WI38 (cell line): ENCODE measurements at regions not wholly inside any gene's neighbourhood (a gene's known extent, or its start where the extent isn't known, plus 50 kb on each side); places are given as distances from the start of the nearest gene placed in this dataset.

Experiments
- H3K4me3 ChIP-seq: 2 replicates; pipeline ENCODE4 v1.5.1; 2011; ENCODE audit warnings: low read depth, mild to moderate bottlenecking, control low read depth, low read length
- TF ChIP-seq, protein P1 (sequence below): IDR thresholded peaks from 2 replicates; pipeline ENCODE4 v1.5.1; 2012; ENCODE audit warnings: low read depth, mild to moderate bottlenecking, control low read depth, low read length

DNA sequence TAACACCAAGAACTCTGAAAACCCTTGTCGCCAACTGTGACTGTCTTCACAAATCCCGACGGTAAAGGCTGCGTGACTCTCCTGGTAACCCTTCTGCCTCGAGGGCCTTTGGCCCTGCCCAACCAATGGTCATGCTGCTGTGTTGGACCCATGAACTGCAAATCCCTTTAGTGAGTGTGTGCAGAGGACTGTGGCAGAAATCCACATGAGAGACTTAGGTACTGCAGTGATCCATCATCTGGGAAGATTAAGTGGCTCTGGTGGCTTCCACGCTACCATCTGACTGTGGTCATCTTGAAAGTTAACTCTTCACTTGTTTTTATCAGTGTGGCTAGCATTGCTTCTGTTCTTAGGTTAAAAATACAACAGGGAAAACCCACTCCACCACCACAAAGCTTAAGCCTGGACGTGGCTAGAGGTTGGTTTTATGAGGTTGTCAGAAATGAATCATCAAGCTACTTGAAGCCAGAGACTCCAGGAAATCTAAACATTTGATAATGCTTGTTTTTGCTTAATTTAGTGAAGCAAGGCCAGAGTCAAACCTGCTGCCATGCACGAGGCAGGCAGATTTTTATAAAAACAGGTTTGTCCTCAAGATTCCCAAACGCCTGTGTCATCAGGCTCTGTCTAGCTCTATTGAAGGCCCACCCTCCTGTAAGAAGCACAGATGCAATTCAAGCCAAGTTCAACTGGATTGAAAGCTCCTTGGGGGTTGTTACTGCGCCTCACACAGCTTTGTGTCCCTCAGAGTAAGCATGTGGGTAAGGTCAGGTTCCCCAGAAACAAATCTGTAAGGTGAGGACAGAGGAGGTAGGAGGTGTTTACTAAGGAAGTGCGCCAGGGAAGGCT is 52.7 kb upstream of the ERCC6L2 start:
- no peak overlapping the region for H3K4me3 ChIP-seq
- TF ChIP-seq, protein P1, sequence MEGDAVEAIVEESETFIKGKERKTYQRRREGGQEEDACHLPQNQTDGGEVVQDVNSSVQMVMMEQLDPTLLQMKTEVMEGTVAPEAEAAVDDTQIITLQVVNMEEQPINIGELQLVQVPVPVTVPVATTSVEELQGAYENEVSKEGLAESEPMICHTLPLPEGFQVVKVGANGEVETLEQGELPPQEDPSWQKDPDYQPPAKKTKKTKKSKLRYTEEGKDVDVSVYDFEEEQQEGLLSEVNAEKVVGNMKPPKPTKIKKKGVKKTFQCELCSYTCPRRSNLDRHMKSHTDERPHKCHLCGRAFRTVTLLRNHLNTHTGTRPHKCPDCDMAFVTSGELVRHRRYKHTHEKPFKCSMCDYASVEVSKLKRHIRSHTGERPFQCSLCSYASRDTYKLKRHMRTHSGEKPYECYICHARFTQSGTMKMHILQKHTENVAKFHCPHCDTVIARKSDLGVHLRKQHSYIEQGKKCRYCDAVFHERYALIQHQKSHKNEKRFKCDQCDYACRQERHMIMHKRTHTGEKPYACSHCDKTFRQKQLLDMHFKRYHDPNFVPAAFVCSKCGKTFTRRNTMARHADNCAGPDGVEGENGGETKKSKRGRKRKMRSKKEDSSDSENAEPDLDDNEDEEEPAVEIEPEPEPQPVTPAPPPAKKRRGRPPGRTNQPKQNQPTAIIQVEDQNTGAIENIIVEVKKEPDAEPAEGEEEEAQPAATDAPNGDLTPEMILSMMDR = no peak

DNA sequence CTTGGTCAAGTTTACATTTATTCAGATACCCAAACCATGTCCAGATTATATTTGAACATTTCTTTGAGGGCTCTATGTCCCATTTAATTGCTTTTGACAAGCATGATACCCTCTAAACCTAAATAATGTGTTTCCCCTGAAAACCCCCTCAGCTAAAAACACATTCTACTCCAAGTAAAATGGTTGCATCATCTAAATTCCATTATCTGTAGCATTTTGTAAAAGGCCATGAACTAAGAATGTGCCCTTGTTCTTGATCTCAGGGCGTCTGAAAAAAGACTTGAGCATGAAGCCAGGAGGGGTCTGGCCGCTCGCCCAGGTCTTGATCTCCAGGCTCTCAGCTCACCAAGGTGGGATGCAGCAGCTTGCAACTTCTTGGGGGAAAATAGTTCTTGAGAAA is 53.5 kb upstream of the ERCC6L2 start:
- H3K4me3 ChIP-seq = no peak overlapping the region
- TF ChIP-seq, protein P1 = no peak

DNA sequence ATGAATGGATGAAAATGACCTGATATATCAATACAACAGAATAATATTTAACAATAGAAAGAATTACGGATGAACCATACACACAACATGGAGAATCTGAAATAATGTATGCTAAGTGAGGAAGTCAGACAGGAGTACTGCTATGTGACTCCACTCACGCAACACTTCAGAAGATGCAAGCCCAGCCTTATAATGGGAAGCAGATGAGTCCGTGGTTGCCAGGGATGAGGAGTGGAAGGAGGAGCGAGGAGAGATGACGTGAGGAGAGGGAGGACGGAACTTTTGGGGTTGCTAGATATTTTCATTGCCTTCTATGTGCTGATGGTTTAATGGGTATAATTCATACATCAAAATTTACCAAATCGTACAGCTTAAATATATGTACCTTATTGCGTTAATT is 55.4 kb upstream of the ERCC6L2 start:
- no peak overlapping the region for H3K4me3 ChIP-seq
- TF ChIP-seq, protein P1 = no peak

DNA sequence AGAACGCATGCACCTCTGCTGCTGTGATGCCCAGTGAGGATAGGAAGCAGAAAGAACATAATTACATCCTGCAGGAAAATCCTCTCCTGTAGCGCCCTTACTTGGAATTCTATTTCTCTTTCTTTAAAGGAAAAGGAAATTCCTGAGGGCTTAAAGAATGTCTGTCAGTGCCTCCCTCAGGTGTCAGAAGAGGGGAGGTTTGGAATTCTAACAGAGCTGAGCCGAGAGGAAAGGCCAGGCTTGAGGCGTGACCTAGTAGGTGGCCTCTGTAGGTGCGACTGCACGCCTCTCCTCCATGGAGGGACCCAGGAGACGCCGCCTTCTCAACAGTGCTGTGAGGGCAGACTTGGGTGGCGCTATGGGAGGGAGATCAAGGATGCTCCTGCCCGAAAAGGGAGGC is 55.9 kb upstream of the ERCC6L2 start:
- TF ChIP-seq, protein P1 = no peak
- no peak overlapping the region for H3K4me3 ChIP-seq

DNA sequence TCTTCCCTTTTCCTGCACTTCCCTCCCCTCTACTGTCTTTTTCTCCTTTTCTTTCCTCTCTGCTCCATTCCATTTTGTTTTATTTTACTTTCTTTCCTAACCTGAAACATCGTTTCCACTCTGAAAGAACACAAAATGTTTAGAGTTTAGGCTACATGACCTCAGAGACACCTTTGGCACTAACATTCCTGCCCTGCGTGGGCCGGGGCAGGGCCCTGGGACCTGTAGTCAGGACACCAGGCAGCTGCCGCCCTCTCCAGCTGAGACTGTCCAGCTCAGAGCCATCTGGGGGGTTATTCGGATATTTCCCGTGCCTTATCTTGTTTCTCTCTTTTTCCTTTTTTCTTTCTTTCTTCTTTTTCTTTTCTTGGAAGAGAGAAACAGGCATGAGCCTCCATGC is 58.3 kb upstream of the ERCC6L2 start:
- H3K4me3 ChIP-seq = no peak overlapping the region
- TF ChIP-seq, protein P1 = no peak

DNA sequence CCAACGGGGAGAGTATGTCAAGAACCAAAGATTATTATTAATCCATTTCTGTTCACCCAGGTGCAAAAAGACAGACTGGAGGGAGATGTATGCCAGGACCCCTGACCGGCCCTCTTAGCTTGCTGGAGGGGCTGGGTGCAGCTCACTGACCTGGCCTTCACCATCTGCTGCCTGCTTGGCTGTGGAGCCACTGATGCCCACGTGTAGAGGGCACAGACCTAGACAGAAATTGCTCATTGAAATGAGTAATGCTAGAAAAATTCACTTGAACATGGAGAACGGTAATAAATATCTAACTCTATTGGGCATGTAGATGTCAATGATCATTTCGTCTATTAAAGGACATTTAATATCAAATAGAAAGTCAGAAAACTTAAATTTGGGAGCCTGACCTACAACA is 58.8 kb upstream of the ERCC6L2 start:
- TF ChIP-seq, protein P1 = no peak
- no peak overlapping the region for H3K4me3 ChIP-seq

DNA sequence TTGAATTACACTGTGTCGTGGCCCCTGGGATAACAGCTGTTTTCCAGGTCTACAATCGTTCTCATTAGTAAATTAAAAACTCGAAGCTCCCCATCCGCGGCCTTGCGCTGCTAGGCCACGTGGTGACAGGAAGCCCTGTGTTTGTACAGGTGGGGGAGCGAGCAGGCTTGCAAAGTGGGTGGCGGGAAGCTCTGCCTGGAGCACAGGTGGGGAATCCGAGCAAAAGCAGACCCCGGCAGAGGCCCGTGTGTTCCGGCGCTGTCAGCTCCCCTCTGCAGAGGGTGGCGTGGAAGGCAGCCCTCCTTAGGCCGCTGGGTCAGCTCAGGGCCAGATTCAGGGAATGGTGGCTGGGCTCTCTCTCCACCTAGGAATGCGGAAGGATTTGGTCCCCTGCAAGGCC is 59.5 kb upstream of the ERCC6L2 start:
- TF ChIP-seq, protein P1 = no peak
- no peak overlapping the region for H3K4me3 ChIP-seq
